H1 (cell line): ENCODE measurements at regions not wholly inside any gene's neighbourhood (a gene's known extent, or its start where the extent isn't known, plus 50 kb on each side); places are given as distances from the start of the nearest gene placed in this dataset.

ENCODE experiments used
- BRCA1 ChIP-seq: IDR thresholded peaks from 2 replicates; pipeline ENCODE4 v1.6.1; 2012; ENCODE audit warnings: low read depth, low read length, improper control_type of control experiment
- CTCF ChIP-seq, 3 experiments: IDR thresholded peaks; 1 replicate in 2 of 3; 2 replicates in 1 of 3; pipeline versions ENCODE4 v1.5.1 to v1.6.1; 2011; ENCODE audit warnings: low read length in 3 of 3, mild to moderate bottlenecking in 3 of 3, inconsistent platforms in 2 of 3, low read depth in 1 of 3, moderate library complexity in 1 of 3; ENCODE audit not compliant: insufficient read depth in 1 of 3; ENCODE audit errors: control extremely low read depth in 1 of 3
- EZH2 ChIP-seq: fragments of 200-600 bp; sonication (generic); IDR thresholded peaks from 2 replicates; pipeline ENCODE4 v1.7.1; 2012; ENCODE audit warnings: low read depth, mild to moderate bottlenecking, moderate library complexity, low read length, inconsistent platforms; ENCODE audit not compliant: severe bottlenecking
- KDM1A ChIP-seq: fragments of 200-600, 300-600 bp; sonication (generic); IDR thresholded peaks from 2 replicates; pipeline ENCODE4 v1.7.1; 2016; ENCODE audit warnings: mild to moderate bottlenecking, low read length, borderline replicate concordance
- MAFK ChIP-seq: IDR thresholded peaks from 2 replicates; pipeline ENCODE4 v1.6.1; 2012; ENCODE audit warnings: low read depth, mild to moderate bottlenecking, improper control_type of control experiment, low read length
- POLR2A ChIP-seq, 2 experiments: IDR thresholded peaks; 1 replicate in 1 of 2; 2 replicates in 1 of 2; pipeline ENCODE4 v1.6.1; 2011; ENCODE audit warnings: low read depth in 2 of 2, low read length in 2 of 2, mild to moderate bottlenecking in 2 of 2; ENCODE audit errors: control extremely low read depth in 1 of 2
- POLR2AphosphoS5 ChIP-seq: IDR thresholded peaks from 2 replicates; pipeline ENCODE4 v1.6.1; 2011; ENCODE audit warnings: low read depth, low read length
- RNF2 ChIP-seq: fragments of 200-900, 300-1000 bp; sonication (generic); IDR thresholded peaks from 2 replicates; pipeline ENCODE4 v1.7.1; 2016; ENCODE audit warnings: borderline replicate concordance, low read depth, mild to moderate bottlenecking, antibody characterized with exemption, low read length; ENCODE audit not compliant: poor library complexity, severe bottlenecking; ENCODE audit errors: missing control alignments
- TAF1 ChIP-seq: IDR thresholded peaks from 2 replicates; pipeline ENCODE4 v1.6.1; 2011; ENCODE audit warnings: mild to moderate bottlenecking, low read depth, low read length
- TEAD4 ChIP-seq: IDR thresholded peaks from 2 replicates; pipeline ENCODE4 v1.6.1; 2012; ENCODE audit warnings: low read depth, low read length, inconsistent platforms, mixed read lengths
- USF2 ChIP-seq: IDR thresholded peaks from 2 replicates; pipeline ENCODE4 v1.6.1; 2011; ENCODE audit warnings: low read length, improper control_type of control experiment

GRCh38 chr20:43306837-43307236 is 117.1 kb upstream of the PTPRT start:
- TF ChIP-seq RNF2 (no peak), CTCF (IDR thresholded peaks at IDR 0.05; ENCODE audit: control extremely low read depth in 1 of 3, insufficient read depth in 1 of 3, low read depth in 1 of 3, low read length in 3 of 3) (no peak), MAFK (no peak), USF2 (no peak), EZH2 (no peak), KDM1A (no peak), TAF1 (no peak), BRCA1 (no peak), POLR2A (IDR thresholded peaks at IDR 0.05; ENCODE audit: control extremely low read depth in 1 of 2, low read depth in 2 of 2, low read length in 2 of 2) (no peak), POLR2AphosphoS5 (no peak), TEAD4 (no peak)
